ENCODE measurements at regions not wholly inside any gene's neighbourhood (a gene's known extent, or its start where the extent isn't known, plus 50 kb on each side); places are given as distances from the start of the nearest gene placed in this dataset.
"Not testable (repeated sequence)": the region's sequence is repeated elsewhere in the genome, so short reads cannot be mapped to it uniquely, and the experiment has no call there.

GRCh38 chr1:94362466-94363058 lies 55.6 kb upstream of the ABCD3 start:
- H3K4me1 ChIP-seq (ENCODE audit: control insufficient read depth, insufficient read depth, low read length): no peaks in the 10 kb centered on the region
- DNase-seq (ENCODE audit: low read depth in 4 of 6, low spot score in 6 of 6): no peak
- no CpG with 5 or more reads among the region's 4 CpGs for WGBS (ENCODE audit: insufficient coverage)
- no peaks in the 10 kb centered on the region for H3K9me3 ChIP-seq (ENCODE audit: control insufficient read depth, insufficient read depth, low read length)
- no peaks in the 10 kb centered on the region for H3K27me3 ChIP-seq (ENCODE audit: control insufficient read depth, insufficient read depth, low read length)
- H3K4me3 ChIP-seq (ENCODE audit: low read depth, low read length): no peak overlapping the region
- no peak overlapping the region for H3K27ac ChIP-seq (ENCODE audit: low read depth, low read length)
- no peaks in the 10 kb centered on the region for H3K36me3 ChIP-seq (ENCODE audit: control insufficient read depth, insufficient read depth, low read length)

GRCh38 chr1:94358630-94359599 lies 59.3 kb upstream of the ABCD3 start:
- Histone ChIP-seq H3K4me3 (ENCODE audit: low read depth, low read length) (no peak overlapping the region), H3K27ac (ENCODE audit: low read depth, low read length) (no peak overlapping the region), H3K36me3 (ENCODE audit: control insufficient read depth, insufficient read depth, low read length) (no peaks in the 10 kb centered on the region), H3K27me3 (ENCODE audit: control insufficient read depth, insufficient read depth, low read length) (no peaks in the 10 kb centered on the region), H3K9me3 (ENCODE audit: control insufficient read depth, insufficient read depth, low read length) (no peaks in the 10 kb centered on the region), H3K4me1 (ENCODE audit: control insufficient read depth, insufficient read depth, low read length) (no peaks in the 10 kb centered on the region)
- no peak for DNase-seq (ENCODE audit: low read depth in 4 of 6, low spot score in 6 of 6)
- 92% methylated on average over 6 of the region's 10 CpGs for WGBS (ENCODE audit: insufficient coverage)

- Histone ChIP-seq H3K27ac (ENCODE audit: low read depth, low read length) (no peak overlapping the region), H3K36me3 (ENCODE audit: control insufficient read depth, insufficient read depth, low read length) (no peaks in the 10 kb centered on the region)
- 87% methylated on average over 5 of the region's 5 CpGs for WGBS (ENCODE audit: insufficient coverage)
Observed at GRCh38 chr1:94357661-94358060, 60.5 kb upstream of the ABCD3 start.

GRCh38 chr1:94355485-94355980 lies 62.7 kb upstream of the ABCD3 start:
- Histone ChIP-seq H3K36me3 (ENCODE audit: control insufficient read depth, insufficient read depth, low read length) (no peaks in the 10 kb centered on the region), H3K9me3 (ENCODE audit: control insufficient read depth, insufficient read depth, low read length) (no peaks in the 10 kb centered on the region), H3K27me3 (ENCODE audit: control insufficient read depth, insufficient read depth, low read length) (no peaks in the 10 kb centered on the region), H3K4me3 (ENCODE audit: low read depth, low read length) (no peak overlapping the region), H3K27ac (ENCODE audit: low read depth, low read length) (no peak overlapping the region), H3K4me1 (ENCODE audit: control insufficient read depth, insufficient read depth, low read length) (no peaks in the 10 kb centered on the region)
- WGBS (ENCODE audit: insufficient coverage): no CpG with 5 or more reads among the region's 3 CpGs
- no peak for DNase-seq (ENCODE audit: low read depth in 4 of 6, low spot score in 6 of 6)

More at GRCh38 chr1:94357661-94358060, 60.5 kb upstream of the ABCD3 start:
- Histone ChIP-seq H3K27me3 (ENCODE audit: control insufficient read depth, insufficient read depth, low read length) (no peaks in the 10 kb centered on the region), H3K9me3 (ENCODE audit: control insufficient read depth, insufficient read depth, low read length) (no peaks in the 10 kb centered on the region), H3K4me1 (ENCODE audit: control insufficient read depth, insufficient read depth, low read length) (no peaks in the 10 kb centered on the region), H3K4me3 (ENCODE audit: low read depth, low read length) (no peak overlapping the region)
- no peak for DNase-seq (ENCODE audit: low read depth in 4 of 6, low spot score in 6 of 6)

GRCh38 chr1:94351481-94351880 lies 66.7 kb upstream of the ABCD3 start:
- DNase-seq (ENCODE audit: low read depth in 4 of 6, low spot score in 6 of 6): no peak
- Histone ChIP-seq H3K27me3 (ENCODE audit: control insufficient read depth, insufficient read depth, low read length) (no peaks in the 10 kb centered on the region), H3K4me3 (ENCODE audit: low read depth, low read length) (no peak overlapping the region), H3K4me1 (ENCODE audit: control insufficient read depth, insufficient read depth, low read length) (no peaks in the 10 kb centered on the region), H3K9me3 (ENCODE audit: control insufficient read depth, insufficient read depth, low read length) (no peaks in the 10 kb centered on the region), H3K27ac (ENCODE audit: low read depth, low read length) (no peak overlapping the region), H3K36me3 (ENCODE audit: control insufficient read depth, insufficient read depth, low read length) (no peaks in the 10 kb centered on the region)
- 32% methylated on average over 2 of the region's 2 CpGs for WGBS (ENCODE audit: insufficient coverage)

GRCh38 chr1:94350350-94350924 lies 67.8 kb upstream of the ABCD3 start:
- WGBS (ENCODE audit: insufficient coverage): 50% methylated on average over 1 of the region's 1 CpG
- H3K36me3 ChIP-seq (ENCODE audit: control insufficient read depth, insufficient read depth, low read length): no peaks in the 10 kb centered on the region
- no peak for DNase-seq (ENCODE audit: low read depth in 4 of 6, low spot score in 6 of 6)

GRCh38 chr1:94349853-94350252 lies 68.3 kb upstream of the ABCD3 start:
- no peak for DNase-seq (ENCODE audit: low read depth in 4 of 6, low spot score in 6 of 6)
- WGBS (ENCODE audit: insufficient coverage): no CpG with 5 or more reads among the region's 2 CpGs
- Histone ChIP-seq H3K27me3 (ENCODE audit: control insufficient read depth, insufficient read depth, low read length) (no peaks in the 10 kb centered on the region), H3K4me3 (ENCODE audit: low read depth, low read length) (no peak overlapping the region), H3K9me3 (ENCODE audit: control insufficient read depth, insufficient read depth, low read length) (no peaks in the 10 kb centered on the region), H3K27ac (ENCODE audit: low read depth, low read length) (no peak overlapping the region), H3K4me1 (ENCODE audit: control insufficient read depth, insufficient read depth, low read length) (no peaks in the 10 kb centered on the region), H3K36me3 (ENCODE audit: control insufficient read depth, insufficient read depth, low read length) (no peaks in the 10 kb centered on the region)

More at GRCh38 chr1:94350350-94350924, 67.8 kb upstream of the ABCD3 start:
- Histone ChIP-seq H3K9me3 (ENCODE audit: control insufficient read depth, insufficient read depth, low read length) (no peaks in the 10 kb centered on the region), H3K27me3 (ENCODE audit: control insufficient read depth, insufficient read depth, low read length) (no peaks in the 10 kb centered on the region), H3K4me3 (ENCODE audit: low read depth, low read length) (no peak overlapping the region), H3K4me1 (ENCODE audit: control insufficient read depth, insufficient read depth, low read length) (no peaks in the 10 kb centered on the region), H3K27ac (ENCODE audit: low read depth, low read length) (no peak overlapping the region)

GRCh38 chr1:94348386-94348785 lies 69.8 kb upstream of the ABCD3 start:
- no CpG with 5 or more reads among the region's 2 CpGs for WGBS (ENCODE audit: insufficient coverage)
- not testable (repeated sequence) for H3K4me3 ChIP-seq (ENCODE audit: low read depth, low read length); DNase-seq (ENCODE audit: low read depth in 4 of 6, low spot score in 6 of 6); H3K36me3 ChIP-seq (ENCODE audit: control insufficient read depth, insufficient read depth, low read length); H3K4me1 ChIP-seq (ENCODE audit: control insufficient read depth, insufficient read depth, low read length); H3K9me3 ChIP-seq (ENCODE audit: control insufficient read depth, insufficient read depth, low read length); H3K27me3 ChIP-seq (ENCODE audit: control insufficient read depth, insufficient read depth, low read length); H3K27ac ChIP-seq (ENCODE audit: low read depth, low read length)

GRCh38 chr1:94345148-94345721 lies 73.0 kb upstream of the ABCD3 start:
- Histone ChIP-seq H3K9me3 (ENCODE audit: control insufficient read depth, insufficient read depth, low read length) (no peaks in the 10 kb centered on the region), H3K27ac (ENCODE audit: low read depth, low read length) (no peak overlapping the region), H3K27me3 (ENCODE audit: control insufficient read depth, insufficient read depth, low read length) (no peaks in the 10 kb centered on the region), H3K4me1 (ENCODE audit: control insufficient read depth, insufficient read depth, low read length) (no peaks in the 10 kb centered on the region), H3K4me3 (ENCODE audit: low read depth, low read length) (no peak overlapping the region), H3K36me3 (ENCODE audit: control insufficient read depth, insufficient read depth, low read length) (no peaks in the 10 kb centered on the region)
- DNase-seq (ENCODE audit: low read depth in 4 of 6, low spot score in 6 of 6): no peak
- WGBS (ENCODE audit: insufficient coverage): 60% methylated on average over 1 of the region's 4 CpGs
